T47D (cell line): ENCODE measurements at regions not wholly inside any gene's neighbourhood (a gene's known extent, or its start where the extent isn't known, plus 50 kb on each side); places are given as distances from the start of the nearest gene placed in this dataset.
A peak's percentile ranks its signal among the peaks of the same experiment; 100 is the strongest.
"Not testable (repeated sequence)": the region's sequence is repeated elsewhere in the genome, so short reads cannot be mapped to it uniquely, and the experiment has no call there.

ENCODE experiments used
- DNase-seq, 2 experiments: peaks; one replicate each; pipeline versions ENCODE4 v3.0.0 to v3.0.0-alpha.2; 2011 to 2012; ENCODE audit warnings: low read depth in 1 of 2, low spot score in 1 of 2
- JUND ChIP-seq: IDR thresholded peaks from 2 replicates; pipeline ENCODE4 v1.6.1; 2012; ENCODE audit warnings: low read depth
- in situ Hi-C: cut with HindIII; loops from 2 replicates; pipeline ENCODE4 v1.10.0; 2016; ENCODE audit warnings: low sequenced_read_pairs, low pct_unique_long_range_greater_than_20kb

DNA sequence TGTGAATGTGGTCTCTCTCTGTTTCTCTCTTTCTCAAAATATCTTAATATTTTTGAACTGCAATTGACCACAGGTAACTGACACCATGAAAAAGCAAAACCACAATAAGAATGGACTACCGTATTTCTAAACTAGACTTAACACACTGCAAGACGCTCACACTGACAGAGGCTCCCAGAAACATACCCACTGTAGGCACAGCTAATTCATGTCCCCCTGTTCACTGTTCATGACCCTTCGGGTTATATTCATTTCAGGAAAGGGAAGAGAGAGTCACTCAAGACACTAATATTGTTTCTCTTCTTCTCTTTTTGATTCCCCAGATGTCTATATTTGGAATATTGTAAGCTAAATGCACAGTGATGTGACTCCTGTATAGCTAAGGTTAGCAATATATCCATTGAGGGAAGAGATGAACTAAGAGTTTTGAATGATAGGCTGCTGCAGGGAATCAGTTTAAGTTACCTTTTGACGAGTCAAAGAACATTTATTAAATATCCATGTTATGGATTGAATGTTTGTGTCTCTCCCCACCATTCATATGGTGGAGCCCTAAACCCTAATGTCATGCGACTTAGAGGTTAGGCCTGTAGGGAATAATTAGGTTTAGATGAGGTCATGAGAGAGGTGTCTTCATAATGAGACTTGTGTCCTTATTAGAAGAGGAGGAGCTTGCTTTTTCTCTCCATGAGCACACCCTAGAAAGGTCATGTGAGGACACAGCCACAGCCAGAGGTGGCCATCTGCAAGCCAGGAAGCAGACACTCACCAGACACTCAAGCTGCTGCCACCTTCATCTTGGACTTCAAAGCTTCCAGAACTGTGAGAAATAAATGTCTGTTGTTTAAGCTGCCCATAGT, 216.6 kb upstream of the GRM7 start:
- DNase-seq: peak in 1 of 2 experiments; percentile 16
- TF ChIP-seq JUND: no peak
- in situ Hi-C loops: no loop called here

DNA sequence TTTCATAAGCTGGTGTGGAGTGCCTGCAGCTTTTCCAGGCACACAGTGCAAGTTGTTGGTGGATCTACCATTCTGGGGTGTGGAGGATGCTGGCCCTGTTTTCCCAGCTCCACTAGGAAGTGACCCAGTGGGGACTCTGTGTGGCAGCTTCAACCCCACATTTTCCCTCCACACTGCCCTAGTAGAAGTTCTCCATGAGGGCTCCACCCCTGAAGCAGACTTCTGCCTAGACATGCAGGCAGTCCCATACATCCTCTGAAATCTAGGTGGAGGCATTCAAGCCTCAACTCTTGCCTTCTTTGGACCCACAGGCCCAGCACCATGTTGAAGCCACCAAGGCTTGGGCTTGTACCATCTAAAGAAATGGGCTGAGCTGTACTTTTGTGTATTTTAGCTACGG, 206.2 kb upstream of the GRM7 start:
- DNase-seq: no peak
- TF ChIP-seq JUND: no peak
- in situ Hi-C loops: no loop called here

DNA sequence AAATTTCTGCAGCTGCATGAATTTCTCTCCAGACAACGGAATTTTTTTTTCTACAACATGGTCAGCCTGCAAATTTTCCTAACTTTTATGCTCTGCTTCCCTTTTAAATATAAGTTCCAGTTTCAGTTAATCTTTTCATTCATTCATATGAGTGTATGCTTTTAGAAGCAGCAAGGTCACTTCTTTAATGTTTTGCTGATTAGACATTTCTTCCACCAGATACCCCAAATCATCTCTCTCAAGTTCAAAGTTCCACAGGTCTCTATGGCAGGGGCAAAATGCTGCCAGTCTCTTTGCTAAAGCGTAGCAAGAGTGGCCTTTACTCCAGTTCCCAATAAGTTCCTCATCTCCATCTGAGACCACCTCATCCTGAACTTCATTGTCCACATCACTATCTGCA, 205.6 kb upstream of the GRM7 start:
- in situ Hi-C loops: no loop called here
- no peak for DNase-seq
- TF ChIP-seq JUND: no peak

DNA sequence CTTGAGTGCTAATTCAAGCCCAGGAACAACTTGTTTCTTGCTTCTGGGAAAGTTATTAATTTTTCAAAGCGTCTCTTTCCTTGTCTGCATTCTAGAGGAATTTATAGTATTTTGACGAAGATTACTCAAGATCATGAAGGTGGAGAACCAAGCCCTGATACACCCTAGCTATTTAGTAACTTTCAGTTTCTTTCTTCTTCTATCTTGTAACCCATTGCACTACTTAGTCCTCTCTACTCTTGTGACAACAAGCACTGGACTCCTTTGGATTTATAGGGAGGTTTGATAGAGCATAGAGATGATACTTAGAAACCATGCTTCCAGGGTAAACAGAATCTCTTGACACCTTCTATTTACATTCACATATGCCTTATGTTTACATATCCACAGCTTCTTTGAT, 203.3 kb upstream of the GRM7 start:
- in situ Hi-C loops: no loop called here
- no peak for TF ChIP-seq JUND
- no peak for DNase-seq

DNA sequence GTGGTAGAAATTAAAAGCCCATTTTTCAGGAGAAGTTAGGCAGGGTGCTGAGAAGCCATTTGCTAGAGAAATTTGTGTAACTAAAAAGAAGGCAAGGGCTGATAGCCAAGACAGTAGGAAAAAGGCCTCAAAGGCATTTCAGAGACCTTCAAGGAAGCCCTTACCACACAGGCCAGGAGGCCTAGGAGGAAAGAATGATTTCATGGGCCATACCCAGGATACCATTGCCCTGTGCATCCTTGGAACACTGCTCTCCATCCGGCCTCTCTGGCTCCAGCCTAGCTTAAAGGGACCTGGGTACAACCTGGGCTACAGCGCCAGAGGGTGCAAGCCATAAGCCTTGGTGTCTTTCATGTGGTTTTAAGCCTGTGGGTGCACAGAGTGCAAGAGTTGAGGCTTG, 193.6 kb upstream of the GRM7 start:
- no peak for DNase-seq
- no peak for TF ChIP-seq JUND
- in situ Hi-C loops: no loop called here

DNA sequence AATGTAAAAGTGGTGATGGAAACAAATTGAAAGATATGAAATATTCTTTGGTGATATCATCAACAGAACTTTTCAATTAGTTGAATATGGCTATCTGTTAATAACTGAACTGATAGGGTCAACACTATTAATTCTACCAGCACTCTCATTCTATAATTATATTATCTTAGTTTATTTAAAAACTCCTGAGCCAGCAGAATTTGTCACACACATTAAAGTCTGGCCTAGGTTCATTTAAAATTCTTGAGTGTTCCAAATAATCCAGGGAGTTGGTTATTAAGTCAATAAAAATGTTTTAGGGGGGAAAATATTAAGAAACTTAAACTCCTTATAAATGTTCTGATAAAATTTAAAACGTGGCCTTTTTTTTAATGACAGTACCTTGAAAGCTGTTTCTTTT, 189.6 kb upstream of the GRM7 start:
- TF ChIP-seq JUND: no peak
- no peak for DNase-seq
- in situ Hi-C loops: no loop called here

DNA sequence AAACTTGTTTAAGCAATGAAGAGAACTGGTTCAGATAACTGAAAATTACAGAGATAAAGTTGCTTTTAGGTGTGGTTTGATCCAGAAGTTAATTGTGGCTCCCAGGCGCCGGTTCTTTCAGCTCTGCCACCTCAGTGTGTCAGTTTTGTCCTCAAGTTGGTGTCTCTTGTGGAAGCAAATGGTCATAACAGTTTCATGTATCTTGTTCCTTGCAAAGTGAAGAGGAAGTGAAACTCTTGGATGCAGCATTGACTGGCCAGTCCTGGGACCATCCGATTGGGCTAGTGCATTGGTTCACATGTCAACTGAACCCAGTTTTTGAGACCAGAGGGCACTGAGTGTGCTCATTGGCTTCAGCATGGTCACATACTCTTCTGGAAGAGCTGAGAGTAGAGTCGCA, 181.4 kb upstream of the GRM7 start:
- TF ChIP-seq JUND: no peak
- in situ Hi-C loops: no loop called here
- DNase-seq: peak in 1 of 2 experiments; percentile 37

DNA sequence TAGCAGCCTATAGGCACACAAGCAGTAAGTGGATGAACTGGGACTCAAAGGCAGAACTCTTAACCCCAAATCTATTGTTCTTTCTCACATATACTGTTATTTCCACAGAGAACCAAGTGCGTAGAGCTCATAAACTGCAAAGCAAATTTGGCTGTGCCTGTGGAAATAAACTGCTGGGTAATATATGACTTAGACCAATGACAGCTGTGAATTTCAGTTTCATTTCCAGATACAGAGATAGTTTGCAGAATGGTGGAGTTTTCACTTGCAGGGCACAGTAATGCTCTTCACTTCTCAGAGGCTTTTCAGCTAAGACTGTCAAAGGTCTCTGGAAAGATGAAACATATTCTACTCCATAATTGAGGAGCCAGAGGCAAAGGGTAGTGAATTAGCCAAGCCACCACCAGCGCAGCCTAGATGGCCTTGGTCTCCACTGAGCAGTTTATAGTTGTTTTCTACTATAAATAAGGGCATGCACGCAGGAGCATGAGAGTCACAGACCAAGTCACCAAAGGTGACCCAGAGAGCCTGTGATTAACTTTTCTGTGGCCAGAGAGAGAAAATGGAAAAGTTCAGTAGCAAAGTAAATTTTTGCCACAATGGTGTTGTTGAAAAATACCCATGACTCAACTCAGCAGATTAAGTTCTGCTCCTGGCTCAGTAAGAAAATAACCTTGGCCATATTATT, 180.7 kb upstream of the GRM7 start:
- in situ Hi-C loops: no loop called here
- no peak for DNase-seq

DNA sequence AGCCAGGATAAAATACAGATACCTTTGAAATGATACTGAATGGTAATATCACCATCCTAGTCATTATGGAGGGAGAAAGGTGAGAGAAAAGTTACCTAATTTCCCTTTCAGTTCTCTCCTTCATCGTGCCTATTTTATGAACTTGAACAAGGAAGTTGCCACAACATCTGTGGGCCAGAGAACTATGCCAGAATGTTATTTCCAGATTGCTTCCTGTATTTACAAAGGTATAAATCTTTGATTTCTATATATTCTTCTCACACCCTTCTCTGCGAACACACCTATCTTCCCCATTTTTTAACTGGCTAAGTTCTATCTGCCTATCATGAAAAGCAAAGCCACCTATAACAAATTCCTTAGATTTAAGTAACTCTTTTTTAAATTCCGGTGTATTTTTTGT, 163.6 kb upstream of the GRM7 start:
- no peak for TF ChIP-seq JUND
- in situ Hi-C loops: no loop called here
- DNase-seq: no peak

More for the DNA sequence above, 180.7 kb upstream of the GRM7 start:
- TF ChIP-seq JUND: no peak

DNA sequence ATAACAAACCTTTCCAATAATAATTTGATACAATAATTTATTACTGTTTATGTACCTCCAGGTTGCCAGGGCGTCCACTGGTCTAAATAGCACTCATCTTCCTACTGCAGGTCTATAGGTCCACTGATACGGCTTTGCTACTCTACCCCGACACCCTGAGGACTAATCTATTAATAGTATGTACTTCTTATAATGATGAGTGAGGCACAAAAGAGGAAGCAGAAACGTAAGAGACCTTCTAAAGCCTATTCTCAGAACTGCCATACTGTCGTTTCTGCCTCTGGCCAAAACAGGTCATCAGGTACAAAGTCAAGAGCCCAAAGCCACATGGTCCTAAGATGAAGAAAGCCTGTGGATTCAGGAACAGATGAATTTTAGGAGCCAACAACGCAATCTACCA, 163.2 kb upstream of the GRM7 start:
- TF ChIP-seq JUND: no peak
- DNase-seq: no peak
- in situ Hi-C loops: no loop called here

DNA sequence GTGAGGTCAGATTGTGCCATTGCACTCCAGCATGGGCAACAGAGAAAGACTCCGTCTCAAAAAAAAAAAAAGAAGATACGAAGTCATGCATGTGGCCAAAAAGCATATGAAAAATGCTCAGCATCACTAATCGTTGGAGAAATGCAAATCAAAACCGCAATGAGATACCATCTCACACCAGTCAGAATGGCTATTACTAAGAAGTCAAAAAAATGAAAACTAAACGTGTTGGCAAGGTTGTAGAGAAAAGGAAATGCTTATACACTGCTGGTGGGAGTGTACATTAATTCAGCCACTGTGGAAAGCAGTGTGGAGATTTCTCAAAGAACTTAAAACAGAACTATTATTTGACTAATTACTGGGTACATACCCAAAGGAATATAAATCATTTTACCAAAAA, 156.1 kb upstream of the GRM7 start:
- DNase-seq, in situ Hi-C loops: not testable (repeated sequence)

DNA sequence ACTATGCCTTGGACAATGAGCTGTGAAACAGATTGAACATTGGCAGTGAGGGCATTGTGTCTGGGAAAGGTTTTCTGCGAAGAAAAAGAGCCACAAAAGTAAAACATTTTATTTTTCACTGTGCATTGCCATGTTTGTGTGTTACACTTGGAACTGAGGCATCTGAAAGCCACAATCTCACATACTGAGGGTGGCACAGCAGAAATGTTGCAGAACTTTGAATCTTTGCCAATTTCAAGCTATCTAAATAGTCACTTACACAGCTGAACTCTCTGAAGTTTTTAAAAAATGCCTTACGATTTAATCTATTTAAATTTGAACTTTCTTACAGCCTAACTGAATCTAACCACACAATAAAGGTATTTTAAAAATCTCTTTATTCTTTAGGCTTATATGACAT, 154.1 kb upstream of the GRM7 start:
- no peak for DNase-seq
- in situ Hi-C loops: no loop called here
- no peak for TF ChIP-seq JUND

DNA sequence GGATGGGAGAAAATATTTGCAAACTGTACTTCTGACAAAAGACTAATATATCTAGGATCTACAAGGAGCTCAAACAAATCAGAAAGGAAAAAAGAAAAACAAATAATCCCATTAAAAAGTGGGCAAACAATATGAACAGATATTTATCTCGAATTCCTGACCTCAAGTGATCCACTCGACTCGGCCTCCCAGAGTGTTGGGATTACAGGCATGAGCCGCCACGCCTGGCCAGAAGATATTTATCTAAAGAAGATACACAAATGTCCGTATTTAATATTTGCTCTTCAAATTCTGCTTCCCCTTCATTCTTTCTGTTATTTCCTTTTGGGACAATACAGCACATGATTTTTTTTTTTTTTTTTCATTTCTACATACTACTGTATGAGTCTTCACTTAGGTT, 151.7 kb upstream of the GRM7 start:
- DNase-seq: peak in 1 of 2 experiments; percentile 49
- in situ Hi-C loops: no loop called here
- TF ChIP-seq JUND: no peak
